ENCODE measurements at regions not wholly inside any gene's neighbourhood (a gene's known extent, or its start where the extent isn't known, plus 50 kb on each side); places are given as distances from the start of the nearest gene placed in this dataset.

DNA sequence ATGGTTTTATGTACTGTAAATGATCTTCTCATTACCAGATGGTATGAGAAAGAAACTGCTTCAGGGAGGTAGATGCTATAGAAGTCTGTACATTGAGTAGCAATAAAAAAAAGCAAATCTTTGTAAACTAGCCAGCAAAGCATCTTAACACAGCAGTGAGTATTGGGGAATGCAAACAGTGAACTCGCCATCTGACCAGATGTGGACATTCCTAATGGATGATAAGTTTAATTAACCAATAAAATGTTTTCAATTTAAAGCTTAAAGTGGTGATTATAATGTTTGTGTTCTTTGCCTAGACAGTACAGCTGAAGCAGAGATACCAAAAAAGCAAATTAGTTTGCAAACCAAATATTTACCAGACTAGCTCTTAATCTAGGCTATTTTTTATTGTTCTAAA is 1144.2 kb downstream of the FAT4 start:
- TF ChIP-seq POLR2AphosphoS5 (IDR thresholded peaks at IDR 0.05; ENCODE audit: insufficient read depth in 1 of 2, low read depth in 1 of 2) (no peak), CTCF (IDR thresholded peaks at IDR 0.05) (no peak), POLR2A (IDR thresholded peaks at IDR 0.05) (no peak)
